SK-N-SH (cell line): ENCODE measurements at regions not wholly inside any gene's neighbourhood (a gene's known extent, or its start where the extent isn't known, plus 50 kb on each side); places are given as distances from the start of the nearest gene placed in this dataset.

Experiments
- CTCF ChIA-PET: fragments of 300-600, 350-600 bp; formaldehyde crosslinking; extraction: SDS; loops from one replicate; lab custom pipeline; 2021; lab: Yijun Ruan, JAX
- POLR2A ChIA-PET: fragments of 350-600 bp; sonication (Branson Sonifier 250); formaldehyde crosslinking; extraction: SDS; loops from one replicate; lab custom pipeline; 2020; ENCODE audit warnings: antibody characterized with exemption, inconsistent platforms; lab: Yijun Ruan, JAX
- DNase-seq: peaks from one replicate; pipeline ENCODE4 v3.0.0; 2012
- H2AFZ ChIP-seq: fragments of 200-600 bp; sonication (generic); 2 replicates; pipeline ENCODE4 v1.8.1; 2016; ENCODE audit warnings: antibody characterized with exemption, mild to moderate bottlenecking, low read depth
- H3F3A ChIP-seq: fragments of 200-600 bp; sonication (generic); replicated peaks from 2 replicates; pipeline ENCODE3; 2016; ENCODE audit warnings: antibody characterized with exemption, mild to moderate bottlenecking; ENCODE audit not compliant: insufficient read depth
- H3K27ac ChIP-seq, 2 experiments: fragments of 200-500 bp in 1 of 2; fragments of 200-600 bp in 1 of 2; sonication (Bioruptor generic) in 1 of 2; sonication (generic), shearing (Covaris generic) in 1 of 2; 2 replicates each; pipeline versions ENCODE4 v1.5.1 to v1.6.1; 2014 to 2016; ENCODE audit warnings: low read depth in 2 of 2, inconsistent platforms in 1 of 2, low read length in 1 of 2, mild to moderate bottlenecking in 1 of 2, mixed read lengths in 1 of 2
- H3K27me3 ChIP-seq: fragments of 200-600 bp; sonication (generic), shearing (Covaris generic); 2 replicates; pipeline ENCODE4 v1.6.1; 2016; ENCODE audit warnings: mixed run types; ENCODE audit not compliant: insufficient read depth
- H3K36me3 ChIP-seq, 2 experiments: fragments of 200-500 bp in 1 of 2; fragments of 200-600 bp in 1 of 2; sonication (Bioruptor generic) in 1 of 2; sonication (generic) in 1 of 2; replicated peaks in 1 of 2; 2 replicates each; pipeline versions ENCODE3 to v1.5.1; 2014 to 2016; ENCODE audit warnings: low read length in 1 of 2, mild to moderate bottlenecking in 1 of 2; ENCODE audit not compliant: insufficient read depth in 2 of 2, control insufficient read depth in 1 of 2
- H3K4me1 ChIP-seq, 2 experiments: fragments of 200-500 bp in 1 of 2; fragments of 200-600 bp in 1 of 2; sonication (Bioruptor generic) in 1 of 2; sonication (generic), shearing (Covaris generic) in 1 of 2; 2 replicates each; pipeline versions ENCODE4 v1.5.1 to v1.6.1; 2014 to 2016; ENCODE audit warnings: low read depth in 1 of 2, low read length in 1 of 2, mixed run types in 1 of 2; ENCODE audit not compliant: insufficient read depth in 2 of 2, control insufficient read depth in 1 of 2
- H3K4me2 ChIP-seq: fragments of 200-600 bp; sonication (generic), shearing (Covaris generic); 2 replicates; pipeline ENCODE4 v1.6.1; 2017; ENCODE audit warnings: mixed run types
- H3K4me3 ChIP-seq, 2 experiments: fragments of 200-500 bp in 1 of 2; fragments of 200-600 bp in 1 of 2; sonication (Bioruptor generic) in 1 of 2; sonication (generic), shearing (Covaris generic) in 1 of 2; 2 replicates each; pipeline versions ENCODE4 v1.5.1 to v1.8.1; 2014 to 2016; ENCODE audit warnings: low read depth in 2 of 2, inconsistent platforms in 1 of 2, low read length in 1 of 2, mild to moderate bottlenecking in 1 of 2, mixed read lengths in 1 of 2, moderate library complexity in 1 of 2
- H3K79me2 ChIP-seq: fragments of 200-600 bp; sonication (generic); 2 replicates; pipeline ENCODE4 v1.8.1; 2017; ENCODE audit warnings: mild to moderate bottlenecking; ENCODE audit not compliant: insufficient read depth
- H3K9ac ChIP-seq: fragments of 200-600 bp; sonication (generic); 2 replicates; pipeline ENCODE4 v1.6.1; 2017; ENCODE audit warnings: mixed run types
- H3K9me2 ChIP-seq: fragments of 200-600 bp; sonication (generic); 2 replicates; pipeline ENCODE4 v1.6.1; 2017; ENCODE audit warnings: mixed run types
- H3K9me3 ChIP-seq: fragments of 200-600 bp; sonication (generic); 2 replicates; pipeline ENCODE4 v1.6.1; 2017; ENCODE audit warnings: mixed run types, mild to moderate bottlenecking, moderate library complexity
- H4K20me1 ChIP-seq: fragments of 200-600 bp; sonication (generic); 2 replicates; pipeline ENCODE4 v1.6.1; 2017; ENCODE audit warnings: mild to moderate bottlenecking, mixed run types; ENCODE audit not compliant: insufficient read depth
- ELF1 ChIP-seq: IDR thresholded peaks from 2 replicates; pipeline ENCODE4 v1.4.0; 2012
- FOSL2 ChIP-seq: IDR thresholded peaks from 2 replicates; pipeline ENCODE4 v1.4.0; 2012; ENCODE audit warnings: low read depth, mild to moderate bottlenecking, moderate library complexity, borderline replicate concordance
- FOXJ3 ChIP-seq: sonication (generic); formaldehyde crosslinking; IDR thresholded peaks from 2 replicates; pipeline ENCODE4 v1.5.1; 2020; ENCODE audit warnings: mild to moderate bottlenecking, missing genetic modification reagents
- GABPA ChIP-seq: IDR thresholded peaks from 2 replicates; pipeline ENCODE4 v1.4.0; 2012; ENCODE audit warnings: low read depth, mild to moderate bottlenecking
- GATA2 ChIP-seq: sonication (generic); formaldehyde crosslinking; IDR thresholded peaks from 2 replicates; pipeline ENCODE4 v1.5.0; 2020; ENCODE audit warnings: mild to moderate bottlenecking, missing genetic modification reagents
- MEF2A ChIP-seq: IDR thresholded peaks from 2 replicates; pipeline ENCODE4 v1.4.0; 2012; ENCODE audit warnings: low read depth, borderline replicate concordance
- MXI1 ChIP-seq: IDR thresholded peaks from 2 replicates; pipeline ENCODE4 v1.6.1; 2012; ENCODE audit warnings: mild to moderate bottlenecking, low read depth, low read length, improper control_type of control experiment
- NFIC ChIP-seq: IDR thresholded peaks from 2 replicates; pipeline ENCODE4 v1.4.0; 2012; ENCODE audit warnings: borderline replicate concordance
- RAD21 ChIP-seq: IDR thresholded peaks from 2 replicates; pipeline ENCODE4 v1.6.1; 2012; ENCODE audit warnings: mild to moderate bottlenecking, low read length
- REST ChIP-seq: IDR thresholded peaks from 2 replicates; pipeline ENCODE4 v1.6.1; 2012; ENCODE audit warnings: mild to moderate bottlenecking, low read depth, low read length, moderate library complexity
- RFX5 ChIP-seq: IDR thresholded peaks from 2 replicates; pipeline ENCODE4 v1.6.1; 2012; ENCODE audit warnings: mild to moderate bottlenecking, improper control_type of control experiment, low read length
- RXRA ChIP-seq: IDR thresholded peaks from 2 replicates; pipeline ENCODE4 v1.4.0; 2012; ENCODE audit warnings: low read depth, mild to moderate bottlenecking, borderline replicate concordance
- SIN3A ChIP-seq: IDR thresholded peaks from 2 replicates; pipeline ENCODE4 v1.6.1; 2012; ENCODE audit warnings: low read depth, mild to moderate bottlenecking, low read length, moderate library complexity, borderline replicate concordance
- TAF1 ChIP-seq: IDR thresholded peaks from 2 replicates; pipeline ENCODE4 v1.6.1; 2012; ENCODE audit warnings: low read depth, mild to moderate bottlenecking, low read length, moderate library complexity, borderline replicate concordance
- TCF12 ChIP-seq: IDR thresholded peaks from 2 replicates; pipeline ENCODE4 v1.4.0; 2012
- USF2 ChIP-seq: fragments of 150-350 bp; IDR thresholded peaks from 2 replicates; pipeline ENCODE4 v1.6.1; 2017; ENCODE audit warnings: antibody characterized with exemption, low read length, low read depth, borderline replicate concordance
- WGBS: methylation state at CpG from one replicate; pipeline ENCODE4 v1.1.6; 2017; ENCODE audit warnings: low lambda C conversion rate; 5-methylcytosine and 5-hydroxymethylcytosine counted together
- TF ChIP-seq, protein P1 (sequence below): fragments of 150-350 bp; IDR thresholded peaks from 2 replicates; pipeline ENCODE4 v1.6.1; 2016; ENCODE audit warnings: mild to moderate bottlenecking, low read depth, low read length

GRCh38 chr15:47437491-47437890, 279.8 kb upstream of the SEMA6D start:
- CTCF ChIA-PET: no interaction called here
- Histone ChIP-seq H3K4me2 (no peak overlapping the region), H3K36me3 (no peaks in the 10 kb centered on the region), H4K20me1 (no peaks in the 10 kb centered on the region), H3K27me3 (no peaks in the 10 kb centered on the region), H2AFZ (no peak overlapping the region), H3K27ac (no peak overlapping the region), H3K9ac (no peak overlapping the region), H3F3A (no peaks in the 10 kb centered on the region), H3K9me3 (no peaks in the 10 kb centered on the region), H3K9me2 (no peaks in the 10 kb centered on the region), H3K4me1 (no peaks in the 10 kb centered on the region; a peak in 2 of 4 replicates), H3K4me3 (no peak overlapping the region), H3K79me2 (no peaks in the 10 kb centered on the region)
- POLR2A ChIA-PET: no interaction called here
- DNase-seq: no peak
- TF ChIP-seq MXI1 (no peak), GATA2 (no peak), USF2 (no peak), GABPA (no peak), MEF2A (no peak)

- 0 out of 2 replicates have a peak overlapping the region, but pooled peaks have one; percentile 5 for H2AFZ ChIP-seq
- no peak overlapping the region for H3K27ac ChIP-seq
- H3K9ac ChIP-seq: no peak overlapping the region
- no peaks in the 10 kb centered on the region for H3K27me3 ChIP-seq
- TF ChIP-seq RAD21 (peak; percentile 3; the same call in 1 of the 2 replicates), NFIC (no peak), GATA2 (peak; percentile 66)
- TF ChIP-seq, all 33 proteins: peak for 2
- no peak overlapping the region for H3K4me3 ChIP-seq
- H3K9me3 ChIP-seq: no peaks in the 10 kb centered on the region
- 62% methylated on average over 5 of the region's 5 CpGs for WGBS
- no peaks in the 10 kb centered on the region for H3F3A ChIP-seq
- no peaks in the 10 kb centered on the region for H4K20me1 ChIP-seq
- no peaks in the 10 kb centered on the region; a peak in 2 of 4 replicates for H3K4me1 ChIP-seq
- no peaks in the 10 kb centered on the region for H3K9me2 ChIP-seq
- no peak overlapping the region for H3K4me2 ChIP-seq
- DNase-seq: peak; percentile 9
- ChIA-PET POLR2A (no interaction called here), CTCF (no interaction called here)
- H3K79me2 ChIP-seq: no peaks in the 10 kb centered on the region
- H3K36me3 ChIP-seq: no peaks in the 10 kb centered on the region
These were observed 277.9 kb upstream of the SEMA6D start for GRCh38 chr15:47439146-47440111.

- no peaks in the 10 kb centered on the region for H3K27me3 ChIP-seq
- H3K4me1 ChIP-seq: no peaks in the 10 kb centered on the region; a peak in 1 of 4 replicates
- H3K4me2 ChIP-seq: no peak overlapping the region
- no peaks in the 10 kb centered on the region for H3K79me2 ChIP-seq
- no peak overlapping the region for H3K9ac ChIP-seq
- no peaks in the 10 kb centered on the region for H3K9me2 ChIP-seq
- H2AFZ ChIP-seq: no peak overlapping the region
- WGBS: 17% methylated on average over 1 of the region's 1 CpG
- CTCF ChIA-PET: no interaction called here
- no peaks in the 10 kb centered on the region for H3K36me3 ChIP-seq
- no peak for DNase-seq
- H3K4me3 ChIP-seq: no peak overlapping the region
- H3F3A ChIP-seq: no peaks in the 10 kb centered on the region
- POLR2A ChIA-PET: no interaction called here
- H3K27ac ChIP-seq: no peak overlapping the region
- H4K20me1 ChIP-seq: no peaks in the 10 kb centered on the region
- H3K9me3 ChIP-seq: no peaks in the 10 kb centered on the region
- TF ChIP-seq TAF1 (no peak), GATA2 (no peak), GABPA (no peak), RXRA (no peak), RFX5 (no peak), SIN3A (no peak), ELF1 (no peak), TCF12 (no peak), REST (no peak), FOXJ3 (CRISPR knock-in tag) (no peak), FOSL2 (no peak)
- TF ChIP-seq, protein P1, sequence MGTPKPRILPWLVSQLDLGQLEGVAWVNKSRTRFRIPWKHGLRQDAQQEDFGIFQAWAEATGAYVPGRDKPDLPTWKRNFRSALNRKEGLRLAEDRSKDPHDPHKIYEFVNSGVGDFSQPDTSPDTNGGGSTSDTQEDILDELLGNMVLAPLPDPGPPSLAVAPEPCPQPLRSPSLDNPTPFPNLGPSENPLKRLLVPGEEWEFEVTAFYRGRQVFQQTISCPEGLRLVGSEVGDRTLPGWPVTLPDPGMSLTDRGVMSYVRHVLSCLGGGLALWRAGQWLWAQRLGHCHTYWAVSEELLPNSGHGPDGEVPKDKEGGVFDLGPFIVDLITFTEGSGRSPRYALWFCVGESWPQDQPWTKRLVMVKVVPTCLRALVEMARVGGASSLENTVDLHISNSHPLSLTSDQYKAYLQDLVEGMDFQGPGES: no peak
These were observed 274.9 kb upstream of the SEMA6D start for GRCh38 chr15:47442371-47442770.
